CMK (cell line): ENCODE measurements at regions not wholly inside any gene's neighbourhood (a gene's known extent, or its start where the extent isn't known, plus 50 kb on each side); places are given as distances from the start of the nearest gene placed in this dataset.
"Not testable (repeated sequence)": the region's sequence is repeated elsewhere in the genome, so short reads cannot be mapped to it uniquely, and the experiment has no call there.

Experiments used
- DNase-seq: peaks from one replicate; pipeline ENCODE4 v3.0.0-alpha.2; 2010; ENCODE audit warnings: low read depth

GRCh38 chr5:106814961-106815360 is 855.8 kb downstream of the EFNA5 start:
- no peak for DNase-seq

GRCh38 chr5:106801554-106801953 is 869.2 kb downstream of the EFNA5 start:
- no peak for DNase-seq

DNA sequence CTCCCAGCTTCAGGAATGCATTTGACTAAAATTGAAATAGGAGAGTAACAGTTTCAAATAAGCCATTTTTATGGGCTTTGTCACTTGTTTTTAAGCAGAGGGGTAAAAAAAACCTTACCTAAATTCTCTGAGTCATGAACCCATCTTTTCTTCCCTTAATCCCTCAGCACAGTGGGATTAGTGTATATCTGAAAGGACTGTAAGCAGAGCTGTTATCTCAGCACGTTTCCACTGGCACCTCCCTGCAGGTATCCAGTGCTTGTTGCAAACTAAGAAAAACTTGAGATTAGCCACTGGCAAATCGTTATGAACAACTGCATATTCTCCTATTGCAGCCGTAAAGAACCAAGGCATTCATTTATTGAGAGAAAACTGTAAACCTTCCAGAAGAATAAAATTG is 872.7 kb downstream of the EFNA5 start:
- DNase-seq = no peak

GRCh38 chr5:106796081-106796480 is 874.7 kb downstream of the EFNA5 start:
- DNase-seq = no peak

- no peak for DNase-seq
These were observed 885.9 kb downstream of the EFNA5 start for GRCh38 chr5:106784846-106785245.

DNA sequence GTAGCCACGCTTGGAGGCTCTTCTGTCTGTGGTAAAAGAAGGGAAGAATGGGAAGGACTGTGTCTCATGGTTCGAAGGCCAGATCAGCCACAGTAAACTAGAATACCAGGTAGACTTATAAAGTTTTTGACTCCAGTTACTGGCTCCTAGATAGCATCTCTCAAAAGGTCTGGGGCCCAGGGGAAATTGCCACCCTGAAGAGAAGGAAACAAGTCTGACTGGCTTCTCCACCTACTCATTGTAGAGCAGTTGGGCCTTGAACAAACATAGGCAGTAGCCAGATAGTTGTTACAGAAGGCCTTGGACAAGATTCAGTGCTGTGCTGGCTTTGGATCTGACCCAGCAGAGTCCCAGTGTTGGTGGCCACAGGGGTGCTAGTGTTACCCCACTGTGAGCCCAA is 890.4 kb downstream of the EFNA5 start:
- no peak for DNase-seq

DNA sequence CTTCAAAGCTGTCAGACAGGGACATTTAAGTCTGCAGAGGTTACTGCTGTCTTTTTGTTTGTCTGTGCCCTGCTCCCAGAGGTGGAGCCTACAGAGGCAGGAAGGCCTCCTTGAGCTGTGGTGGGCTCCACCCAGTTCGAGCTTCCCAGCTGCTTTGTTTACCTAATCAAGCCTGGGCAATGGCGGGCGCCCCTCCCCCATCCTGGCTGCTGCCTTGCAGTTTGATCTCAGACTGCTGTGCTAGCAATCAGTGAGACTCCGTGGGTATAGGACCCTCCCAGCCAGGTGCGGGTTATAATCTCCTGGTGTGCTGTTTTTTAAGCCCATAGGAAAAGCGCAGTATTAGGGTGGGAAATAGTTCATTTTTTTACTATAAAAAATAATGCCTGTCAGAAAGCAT is 894.2 kb downstream of the EFNA5 start:
- not testable (repeated sequence) for DNase-seq

GRCh38 chr5:106768392-106768791 is 902.3 kb downstream of the EFNA5 start:
- no peak for DNase-seq

GRCh38 chr5:106766916-106767315 is 903.8 kb downstream of the EFNA5 start:
- DNase-seq = no peak

GRCh38 chr5:106759581-106759980 is 911.2 kb downstream of the EFNA5 start:
- DNase-seq = no peak

GRCh38 chr5:106759152-106759551 is 911.6 kb downstream of the EFNA5 start:
- DNase-seq = no peak

DNA sequence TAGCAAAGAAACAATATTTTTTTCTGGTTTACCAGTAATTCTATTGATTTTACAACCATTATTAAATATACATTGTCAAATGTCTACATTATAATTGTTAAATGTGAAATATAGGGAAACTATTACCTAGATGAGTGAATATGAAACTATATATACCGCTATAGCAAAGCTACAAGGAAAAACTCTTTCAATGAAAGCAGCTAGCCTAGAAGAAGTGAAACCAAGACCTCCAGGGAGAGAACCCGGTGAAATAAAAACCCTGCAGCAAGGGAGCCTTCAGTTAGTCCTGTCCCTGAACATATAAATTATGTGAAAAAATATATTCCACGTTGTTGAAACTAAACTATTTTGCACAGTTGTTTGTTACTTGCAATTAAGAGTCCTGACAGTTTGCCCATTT is 913.1 kb downstream of the EFNA5 start:
- DNase-seq = no peak

- DNase-seq = no peak
These were observed 914.9 kb downstream of the EFNA5 start for GRCh38 chr5:106755789-106756188.

GRCh38 chr5:106755066-106755465 is 915.7 kb downstream of the EFNA5 start:
- no peak for DNase-seq

DNA sequence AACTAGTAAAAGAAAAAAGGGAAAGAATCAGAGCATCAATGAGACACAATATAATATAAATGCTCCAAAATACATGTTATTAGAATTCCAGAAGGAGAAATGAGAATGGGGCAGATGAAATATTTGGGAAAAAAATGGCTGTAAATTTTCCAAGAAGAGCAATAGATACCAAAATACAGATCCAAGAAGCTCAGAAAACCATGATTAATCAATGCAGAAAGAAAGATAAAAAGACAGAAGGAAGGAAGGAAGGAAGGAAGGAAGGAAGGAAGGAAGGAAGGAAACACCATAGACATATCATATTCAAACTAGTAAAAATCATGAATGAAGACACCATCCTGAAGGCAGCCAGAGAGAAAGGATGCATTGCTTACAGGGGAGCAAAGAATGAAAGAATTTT is 920.9 kb downstream of the EFNA5 start:
- no peak for DNase-seq

DNA sequence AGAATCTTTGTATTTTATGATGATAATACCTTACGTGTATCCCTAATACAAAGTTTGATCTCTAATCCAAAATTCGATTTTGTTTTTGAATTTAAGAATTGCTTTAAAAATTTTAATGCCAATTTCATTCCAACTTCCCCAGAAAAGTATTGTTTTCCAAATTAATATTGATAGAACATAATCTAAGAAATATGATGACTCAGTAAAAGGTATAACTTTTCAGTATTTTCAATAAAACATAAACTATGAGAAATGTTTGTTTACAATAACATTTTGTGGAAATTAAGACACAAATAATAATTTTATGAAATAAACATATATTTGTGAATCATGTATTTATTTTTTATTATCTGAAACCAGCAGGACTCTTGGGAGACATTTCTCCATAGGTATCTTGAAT is 931.6 kb downstream of the EFNA5 start:
- no peak for DNase-seq

- DNase-seq = no peak
These were observed 933.6 kb downstream of the EFNA5 start for GRCh38 chr5:106737111-106737510.

- no peak for DNase-seq
These were observed 938.1 kb downstream of the EFNA5 start for GRCh38 chr5:106732624-106733023.

DNA sequence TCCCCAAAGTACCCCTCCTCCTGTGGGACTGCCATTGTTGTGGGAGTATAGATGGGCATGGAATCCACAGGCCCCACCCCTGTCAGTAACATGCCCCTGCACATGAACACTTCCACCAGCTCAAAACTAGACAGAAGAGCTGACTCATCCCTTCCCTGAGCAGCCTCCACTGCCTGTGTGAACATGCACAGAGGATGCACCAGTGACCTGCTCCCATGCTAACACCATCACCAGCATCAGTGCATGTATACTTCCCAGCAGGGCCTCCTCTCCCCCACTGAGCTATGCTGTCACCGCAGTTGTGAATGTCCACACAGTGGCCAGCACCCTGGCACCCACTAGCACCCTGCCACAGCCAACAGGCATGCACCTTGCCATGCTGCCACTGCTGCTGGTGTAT is 939.8 kb downstream of the EFNA5 start:
- DNase-seq = no peak

GRCh38 chr5:106730506-106730905 is 940.2 kb downstream of the EFNA5 start:
- no peak for DNase-seq

DNA sequence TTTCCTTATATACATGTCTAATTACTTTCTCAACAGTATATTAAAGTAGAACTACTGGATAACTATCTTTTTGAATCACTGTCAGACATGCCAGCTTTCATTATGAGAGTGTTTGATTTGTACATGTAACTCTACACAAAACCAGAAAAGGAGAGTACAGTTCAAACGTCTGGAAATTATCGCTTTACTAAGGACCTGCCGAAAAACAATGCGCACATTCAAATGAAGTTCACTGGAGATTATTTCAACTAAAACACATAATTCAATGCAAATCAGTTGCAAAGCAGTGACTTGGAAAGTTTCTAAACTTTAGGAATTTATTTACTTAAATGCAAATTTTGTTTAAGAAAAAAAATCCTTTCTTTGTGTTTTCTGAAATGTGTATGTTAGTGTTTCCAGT is 942.5 kb downstream of the EFNA5 start:
- no peak for DNase-seq

GRCh38 chr5:106727071-106727470 is 943.7 kb downstream of the EFNA5 start:
- DNase-seq = no peak

GRCh38 chr5:106720367-106720766 is 950.4 kb downstream of the EFNA5 start:
- DNase-seq = no peak

DNA sequence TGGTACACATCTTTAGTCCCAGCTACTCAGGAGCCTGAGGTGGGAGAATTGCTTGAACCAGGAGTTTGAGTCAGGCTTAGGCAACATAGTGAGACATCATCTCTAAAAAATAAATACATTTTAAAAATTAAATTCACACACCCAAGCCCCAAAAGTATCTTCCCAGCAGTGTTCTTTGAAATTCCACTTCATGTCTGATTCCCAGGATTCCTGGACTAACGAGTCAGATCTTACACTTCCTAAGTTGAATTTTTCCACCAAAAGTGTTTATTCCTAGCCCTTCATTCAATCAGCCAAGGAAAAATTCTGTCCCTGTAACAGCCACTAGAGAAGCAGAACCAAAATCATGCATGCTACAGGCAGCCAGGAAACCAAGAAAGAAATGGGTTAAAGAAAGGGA is 970.9 kb downstream of the EFNA5 start:
- no peak for DNase-seq

DNA sequence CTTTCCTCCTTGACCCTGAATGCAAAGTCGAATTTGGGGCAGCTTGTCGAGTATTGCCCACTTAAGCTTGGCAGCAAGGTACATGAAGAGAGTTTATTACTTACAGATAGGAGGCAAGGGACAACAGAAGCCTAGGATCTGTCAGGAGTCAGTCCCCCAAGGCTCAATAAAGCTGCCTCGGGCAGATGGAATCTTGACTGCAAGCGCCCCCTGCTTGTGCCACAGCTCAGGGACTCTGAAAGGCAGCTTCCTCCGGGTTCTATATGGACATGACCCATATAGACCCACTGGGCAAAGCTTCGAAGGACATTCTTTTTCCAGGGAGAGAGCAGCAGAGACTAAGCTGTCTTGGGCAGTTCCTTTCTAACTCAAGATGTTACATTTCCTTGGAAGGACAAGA is 971.5 kb downstream of the EFNA5 start:
- DNase-seq = no peak
